Parathyroid adenoma (tissue), 2 donors: ENCODE measurements at regions not wholly inside any gene's neighbourhood (a gene's known extent, or its start where the extent isn't known, plus 50 kb on each side); places are given as distances from the start of the nearest gene placed in this dataset.

Experiments used
- H2AFZ ChIP-seq: fragments of 300-600 bp; sonication (generic); one replicate; pipeline ENCODE4 v1.7.0; 2017; ENCODE audit warnings: antibody characterized with exemption, mild to moderate bottlenecking
- H3K27ac ChIP-seq: fragments of 300-600 bp; sonication (generic); one replicate; pipeline ENCODE4 v1.7.0; 2017
- H3K27me3 ChIP-seq: fragments of 300-600 bp; sonication (generic); one replicate; pipeline ENCODE4 v1.7.0; 2017; ENCODE audit warnings: low read length; ENCODE audit not compliant: control insufficient read depth, insufficient read depth
- H3K36me3 ChIP-seq: fragments of 300-600 bp; sonication (generic); one replicate; pipeline ENCODE4 v1.7.0; 2017; ENCODE audit warnings: low read length; ENCODE audit not compliant: control insufficient read depth, insufficient read depth
- H3K4me1 ChIP-seq: fragments of 300-600 bp; sonication (generic); one replicate; pipeline ENCODE4 v1.7.0; 2017; ENCODE audit warnings: control low read depth
- H3K4me2 ChIP-seq: fragments of 300-600 bp; sonication (generic); one replicate; pipeline ENCODE4 v1.7.0; 2017; ENCODE audit warnings: low read length
- H3K4me3 ChIP-seq: fragments of 300-600 bp; sonication (generic); one replicate; pipeline ENCODE4 v1.7.0; 2017; ENCODE audit warnings: low read depth, low read length
- H3K79me2 ChIP-seq: fragments of 300-600 bp; sonication (generic); one replicate; pipeline ENCODE4 v1.7.0; 2017; ENCODE audit warnings: control low read depth
- H3K9ac ChIP-seq: fragments of 300-600 bp; sonication (generic); one replicate; pipeline ENCODE4 v1.7.0; 2017; ENCODE audit warnings: mild to moderate bottlenecking
- H3K9me3 ChIP-seq: fragments of 300-600 bp; sonication (generic); one replicate; pipeline ENCODE4 v1.7.0; 2017; ENCODE audit warnings: low read length; ENCODE audit not compliant: control insufficient read depth
- TF ChIP-seq, protein P1 (sequence below): fragments of 300-600 bp; sonication (generic); IDR thresholded peaks from one replicate; pipeline ENCODE4 v1.7.0; 2017; ENCODE audit warnings: antibody characterized with exemption, mild to moderate bottlenecking
- donor health status: primary hyperparathyroidism.

DNA sequence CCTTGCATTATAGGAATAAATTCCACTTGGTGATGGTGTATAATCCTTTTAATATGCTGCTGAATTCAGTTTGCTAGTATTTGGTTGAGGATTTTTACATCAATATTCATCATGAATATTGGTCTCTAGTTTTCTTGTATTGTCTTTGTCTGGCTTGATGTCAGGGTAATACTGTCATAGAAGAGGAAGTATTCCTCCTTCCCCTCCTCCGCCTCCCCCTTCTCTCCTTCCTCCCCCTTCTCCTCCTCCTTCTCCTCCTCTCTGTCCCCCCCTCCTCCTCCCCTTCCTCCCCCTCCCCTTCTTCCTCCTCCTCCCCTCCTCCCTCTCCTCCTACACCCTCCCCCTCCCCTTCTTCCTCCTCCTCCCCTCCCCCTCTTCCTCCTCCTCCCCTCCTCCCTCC is 65.8 kb downstream of the RGS12 start:
- Histone ChIP-seq H2AFZ (no peak overlapping the region), H3K27me3 (no peaks in the 10 kb centered on the region), H3K4me2 (no peak overlapping the region), H3K9me3 (no peaks in the 10 kb centered on the region), H3K79me2 (no peaks in the 10 kb centered on the region), H3K36me3 (no peaks in the 10 kb centered on the region), H3K4me3 (no peak overlapping the region), H3K9ac (no peak overlapping the region), H3K4me1 (no peaks in the 10 kb centered on the region), H3K27ac (no peak overlapping the region)
- TF ChIP-seq, protein P1, sequence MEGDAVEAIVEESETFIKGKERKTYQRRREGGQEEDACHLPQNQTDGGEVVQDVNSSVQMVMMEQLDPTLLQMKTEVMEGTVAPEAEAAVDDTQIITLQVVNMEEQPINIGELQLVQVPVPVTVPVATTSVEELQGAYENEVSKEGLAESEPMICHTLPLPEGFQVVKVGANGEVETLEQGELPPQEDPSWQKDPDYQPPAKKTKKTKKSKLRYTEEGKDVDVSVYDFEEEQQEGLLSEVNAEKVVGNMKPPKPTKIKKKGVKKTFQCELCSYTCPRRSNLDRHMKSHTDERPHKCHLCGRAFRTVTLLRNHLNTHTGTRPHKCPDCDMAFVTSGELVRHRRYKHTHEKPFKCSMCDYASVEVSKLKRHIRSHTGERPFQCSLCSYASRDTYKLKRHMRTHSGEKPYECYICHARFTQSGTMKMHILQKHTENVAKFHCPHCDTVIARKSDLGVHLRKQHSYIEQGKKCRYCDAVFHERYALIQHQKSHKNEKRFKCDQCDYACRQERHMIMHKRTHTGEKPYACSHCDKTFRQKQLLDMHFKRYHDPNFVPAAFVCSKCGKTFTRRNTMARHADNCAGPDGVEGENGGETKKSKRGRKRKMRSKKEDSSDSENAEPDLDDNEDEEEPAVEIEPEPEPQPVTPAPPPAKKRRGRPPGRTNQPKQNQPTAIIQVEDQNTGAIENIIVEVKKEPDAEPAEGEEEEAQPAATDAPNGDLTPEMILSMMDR: no peak

DNA sequence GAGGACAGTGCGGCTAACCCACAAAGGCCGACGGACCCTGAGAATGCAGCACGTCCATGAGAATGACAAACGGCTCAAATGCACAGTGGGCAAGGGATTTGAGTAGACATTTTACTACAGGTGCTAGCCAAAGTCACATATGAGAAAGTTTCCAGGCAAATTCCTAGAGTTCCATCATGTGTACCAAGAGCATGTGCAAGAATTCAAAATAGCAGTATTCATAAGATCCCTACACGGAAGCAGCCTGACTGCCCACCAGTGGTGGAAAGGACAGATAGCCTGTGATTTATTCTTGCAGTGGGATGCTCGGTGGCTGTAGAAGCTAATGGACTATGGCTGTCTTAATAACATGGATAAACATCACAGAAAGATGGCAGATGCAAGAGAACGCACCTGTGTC is 68.0 kb downstream of the RGS12 start:
- Histone ChIP-seq H3K9ac (no peak overlapping the region), H3K9me3 (no peaks in the 10 kb centered on the region), H3K36me3 (no peaks in the 10 kb centered on the region), H2AFZ (no peak overlapping the region), H3K4me2 (no peak overlapping the region), H3K27me3 (no peaks in the 10 kb centered on the region), H3K79me2 (no peaks in the 10 kb centered on the region), H3K4me1 (no peaks in the 10 kb centered on the region), H3K4me3 (no peak overlapping the region), H3K27ac (no peak overlapping the region)
- TF ChIP-seq, protein P1: no peak

DNA sequence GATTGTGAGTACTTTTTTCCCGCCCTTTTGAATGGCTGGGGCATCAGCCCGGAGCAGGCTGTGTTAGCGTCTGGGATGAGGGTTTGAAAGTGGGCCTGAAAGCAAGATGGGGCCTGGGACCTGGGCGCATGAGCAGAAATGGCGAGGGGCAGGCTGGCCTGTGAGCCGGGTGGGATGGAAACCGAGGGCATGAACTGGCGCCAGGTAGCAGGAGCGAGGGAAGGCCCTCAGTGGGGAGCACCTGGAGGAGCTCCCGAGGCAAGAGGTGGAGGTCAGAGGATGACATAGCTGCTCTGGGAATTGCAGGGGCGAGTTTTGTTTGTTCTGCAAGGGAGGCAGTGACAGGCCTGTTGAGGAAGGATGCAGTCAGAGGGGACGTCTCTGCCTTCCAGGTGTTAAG is 68.6 kb downstream of the RGS12 start:
- H3K27me3 ChIP-seq: no peaks in the 10 kb centered on the region
- TF ChIP-seq, protein P1: no peak
- no peaks in the 10 kb centered on the region for H3K9me3 ChIP-seq
- H3K79me2 ChIP-seq: no peaks in the 10 kb centered on the region
- no peak overlapping the region for H3K27ac ChIP-seq
- no peaks in the 10 kb centered on the region for H3K36me3 ChIP-seq
- H3K4me3 ChIP-seq: no peak overlapping the region
- H3K4me2 ChIP-seq: no peak overlapping the region
- H3K9ac ChIP-seq: no peak overlapping the region
- no peak overlapping the region for H2AFZ ChIP-seq
- no peaks in the 10 kb centered on the region for H3K4me1 ChIP-seq

DNA sequence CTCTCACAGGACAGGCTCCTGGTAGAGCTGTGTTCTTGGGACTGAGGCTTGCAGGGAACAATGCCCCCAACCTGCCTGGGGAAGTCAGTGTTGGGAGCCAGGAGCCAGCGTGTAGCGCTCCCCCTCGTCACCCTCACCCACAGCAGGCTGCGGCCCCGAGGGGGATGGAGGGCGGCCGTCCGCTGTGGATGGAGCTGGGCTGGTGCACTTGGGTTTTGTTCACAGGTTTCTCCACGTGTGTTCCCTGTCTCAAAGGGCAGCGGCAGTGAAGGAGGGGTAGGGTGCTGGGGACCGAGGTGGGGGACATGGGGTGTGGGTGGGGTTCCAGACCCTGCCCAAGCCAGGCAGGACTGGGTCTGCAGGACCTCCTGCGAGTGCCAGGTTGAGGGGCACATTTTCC is 69.1 kb downstream of the RGS12 start:
- no peak overlapping the region for H3K27ac ChIP-seq
- no peaks in the 10 kb centered on the region for H3K36me3 ChIP-seq
- H3K79me2 ChIP-seq: no peaks in the 10 kb centered on the region
- H3K4me3 ChIP-seq: no peak overlapping the region
- TF ChIP-seq, protein P1: no peak
- H3K27me3 ChIP-seq: no peaks in the 10 kb centered on the region
- no peak overlapping the region for H3K4me2 ChIP-seq
- H3K9ac ChIP-seq: no peak overlapping the region
- H3K9me3 ChIP-seq: no peaks in the 10 kb centered on the region
- no peak overlapping the region for H2AFZ ChIP-seq
- no peaks in the 10 kb centered on the region for H3K4me1 ChIP-seq

DNA sequence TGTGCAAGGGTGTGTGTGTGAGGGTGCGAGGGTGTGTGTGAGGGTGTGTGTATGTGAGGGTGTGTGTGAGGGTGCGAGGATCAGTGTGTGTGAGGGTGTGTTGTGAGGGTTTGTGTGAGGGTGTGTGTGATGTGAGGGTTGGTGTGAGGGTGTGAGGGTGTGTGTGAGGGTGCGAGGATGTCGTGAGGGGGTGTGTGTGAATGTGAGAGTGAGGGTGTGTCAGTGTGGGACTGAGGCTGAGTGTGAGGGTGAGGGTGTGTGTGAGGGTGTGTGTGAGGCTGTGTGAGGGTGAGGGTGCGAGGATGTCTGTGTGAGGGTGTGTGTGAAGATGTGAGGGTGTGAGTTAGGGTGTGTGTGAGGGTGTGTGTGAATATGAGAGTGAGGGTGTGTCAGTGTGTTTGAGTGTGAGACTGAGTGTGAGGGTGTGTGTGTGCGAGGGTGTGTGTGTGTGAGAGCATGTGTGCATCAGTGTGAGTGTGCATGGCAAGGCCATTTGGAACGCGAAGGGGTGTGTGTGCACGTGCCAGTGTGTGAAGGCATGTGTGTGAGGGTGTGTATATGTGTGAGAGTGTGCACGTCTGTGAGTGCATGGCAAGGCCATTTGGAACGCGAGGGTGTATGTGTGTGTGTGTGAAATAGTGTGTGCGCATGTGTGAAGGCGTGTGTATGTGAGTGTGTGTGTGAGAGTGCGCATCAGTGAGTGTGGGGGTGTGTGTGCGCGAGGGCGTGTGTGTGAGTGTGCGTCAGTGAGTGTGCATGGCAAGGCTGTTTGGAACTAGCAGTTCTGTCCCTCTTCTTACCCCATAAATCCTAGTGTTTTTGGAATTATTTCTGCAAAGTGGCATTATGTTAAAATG is 69.8 kb downstream of the RGS12 start:
- TF ChIP-seq, protein P1: no peak

More for the DNA sequence above, 69.8 kb downstream of the RGS12 start:
- Histone ChIP-seq H2AFZ (no peak overlapping the region), H3K9ac (no peak overlapping the region), H3K4me2 (no peak overlapping the region), H3K27me3 (no peaks in the 10 kb centered on the region), H3K9me3 (no peaks in the 10 kb centered on the region), H3K27ac (no peak overlapping the region), H3K4me3 (no peak overlapping the region), H3K4me1 (no peaks in the 10 kb centered on the region), H3K79me2 (no peaks in the 10 kb centered on the region), H3K36me3 (no peaks in the 10 kb centered on the region)
